NCI-H748 (cell line): ENCODE measurements at regions not wholly inside any gene's neighbourhood (a gene's known extent, or its start where the extent isn't known, plus 50 kb on each side); places are given as distances from the start of the nearest gene placed in this dataset.

Source experiments
- DNase-seq: peaks from one replicate; lab custom pipeline; 2025; ENCODE audit not compliant: unreplicated experiment; lab: John Stamatoyannopoulos, UW

DNA sequence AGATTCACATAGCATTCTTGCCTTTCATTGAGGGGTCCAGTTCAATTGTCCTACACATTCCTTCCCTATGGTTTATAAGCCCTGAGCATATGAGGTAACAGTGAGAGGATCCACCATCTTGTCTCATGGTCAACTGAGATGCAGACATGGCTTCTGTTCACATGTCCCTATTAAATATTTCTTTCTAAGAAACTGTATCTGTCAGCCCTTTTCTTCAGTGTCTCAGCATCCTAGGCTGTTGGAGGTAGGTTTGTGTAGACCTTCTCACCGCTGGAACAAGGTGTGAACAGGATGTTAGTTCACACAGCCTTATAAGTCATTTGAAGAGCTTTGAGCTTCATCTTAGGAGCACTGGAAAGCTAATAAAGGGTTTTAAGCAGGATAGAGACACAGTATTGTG, 110.3 kb upstream of the EDNRB start:
- no peak for DNase-seq

GRCh38 chr13:78024996-78025395, 106.4 kb upstream of the EDNRB start:
- no peak for DNase-seq

DNA sequence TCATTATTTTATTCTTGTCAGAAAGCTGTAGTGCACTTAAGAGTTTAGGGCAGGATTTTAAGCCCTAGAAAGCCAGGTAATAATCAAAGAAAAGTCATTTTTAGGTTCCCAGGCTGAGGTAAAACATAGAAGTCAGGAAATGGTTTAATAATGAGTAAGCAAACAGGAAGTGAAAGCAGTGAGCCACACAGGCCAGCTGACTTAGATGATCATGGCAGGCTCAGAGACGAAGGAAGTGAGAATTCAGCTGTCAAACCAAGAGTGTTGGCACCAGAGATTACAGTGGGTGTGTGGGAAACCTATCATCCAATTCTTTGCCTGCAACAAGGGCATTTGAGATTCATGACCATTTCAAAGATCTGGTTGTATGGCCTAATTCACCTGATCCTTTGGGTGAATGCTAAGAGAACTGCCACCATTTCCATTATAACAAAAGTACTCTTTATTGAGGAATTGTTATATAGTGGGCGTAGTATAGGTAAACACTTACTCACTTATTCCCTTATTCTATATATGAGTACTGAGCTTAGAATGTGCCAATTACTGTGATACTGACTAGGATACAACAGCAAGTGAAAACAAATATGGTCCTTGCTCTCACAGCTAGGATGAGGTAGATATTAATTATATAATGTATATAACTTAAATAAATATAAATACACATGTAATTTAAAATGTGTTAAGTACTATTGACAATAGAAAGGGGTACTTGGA, 103.7 kb upstream of the EDNRB start:
- DNase-seq: peak; percentile 69

DNA sequence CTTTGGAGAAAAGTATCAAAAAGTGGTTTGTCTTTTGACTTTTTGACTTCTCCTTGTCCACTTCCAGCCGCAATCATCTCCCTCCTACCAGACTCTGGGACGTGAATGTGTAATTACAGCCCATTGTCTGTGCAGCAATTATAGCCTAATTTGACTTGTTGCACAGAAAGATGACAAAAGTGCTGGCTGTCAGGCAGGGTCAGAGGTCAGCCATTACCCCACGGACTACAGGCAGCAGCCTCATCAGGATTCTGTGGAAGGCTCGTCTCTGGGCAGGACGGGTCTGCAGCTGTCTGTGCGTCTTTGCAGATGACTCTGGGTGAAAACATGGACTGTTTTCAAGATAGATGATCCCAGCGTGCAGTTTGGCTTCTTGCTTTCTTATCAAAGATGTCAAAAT, 102.2 kb upstream of the EDNRB start:
- peak; percentile 97 for DNase-seq

DNA sequence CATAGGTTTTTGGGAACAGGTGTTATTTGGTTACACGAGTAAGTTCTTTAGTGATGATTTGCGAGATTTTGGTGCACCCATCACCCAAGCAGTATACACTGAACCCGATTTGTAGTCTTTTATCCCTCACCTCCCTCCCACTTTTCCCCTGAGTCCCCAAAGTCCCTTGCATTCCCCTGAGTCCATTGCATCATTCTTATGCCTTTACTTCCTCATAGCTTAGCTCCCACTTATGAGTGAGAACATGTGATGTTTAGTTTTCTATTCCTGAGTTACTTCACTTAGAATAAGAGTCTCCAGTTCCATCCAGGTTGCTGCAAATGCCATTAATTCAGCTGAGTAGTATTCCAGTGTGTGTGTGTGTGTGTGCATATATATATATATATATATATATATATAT, 97.2 kb upstream of the EDNRB start:
- no peak for DNase-seq

- no peak for DNase-seq
These were observed 93.4 kb upstream of the EDNRB start for GRCh38 chr13:78012046-78012445.

DNA sequence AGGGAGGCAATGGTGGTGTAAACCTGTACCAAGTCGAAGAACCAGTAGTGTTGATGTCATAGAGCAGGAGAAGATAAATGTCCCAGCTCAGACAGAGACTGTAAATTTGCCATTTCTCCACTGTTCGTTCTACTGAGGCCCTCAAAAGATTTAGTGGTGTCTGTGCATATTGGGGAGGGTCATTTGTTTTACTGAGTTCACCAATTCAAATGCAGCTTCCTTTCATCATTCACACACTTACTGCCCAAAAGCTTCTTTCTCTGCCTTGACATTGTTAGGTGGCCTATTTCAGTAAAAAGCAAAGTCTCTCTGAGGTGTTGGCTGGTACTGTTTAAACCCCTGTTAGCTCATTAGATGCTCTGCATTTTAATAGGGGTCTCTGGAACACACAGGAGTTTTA, 86.2 kb upstream of the EDNRB start:
- DNase-seq: no peak

DNA sequence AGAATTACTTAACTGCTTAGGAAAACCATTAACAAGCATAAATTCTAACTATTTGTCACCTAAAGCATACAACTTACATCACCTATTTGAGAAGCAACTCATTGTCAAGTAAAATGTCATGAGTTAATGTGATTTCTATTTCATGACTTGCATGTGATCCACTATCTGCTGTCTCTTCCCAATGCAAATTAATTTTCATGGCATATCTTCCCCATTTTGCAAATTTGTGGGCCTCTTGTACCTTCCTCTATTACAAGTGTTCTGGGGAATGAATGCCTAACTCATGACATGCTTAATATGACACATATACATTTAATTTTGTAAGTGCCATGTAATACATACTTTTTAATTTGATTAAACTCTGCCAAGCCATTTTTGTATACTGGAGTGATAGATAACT, 81.1 kb upstream of the EDNRB start:
- no peak for DNase-seq

- DNase-seq: no peak
These were observed 75.5 kb upstream of the EDNRB start for GRCh38 chr13:77994166-77994565.

DNA sequence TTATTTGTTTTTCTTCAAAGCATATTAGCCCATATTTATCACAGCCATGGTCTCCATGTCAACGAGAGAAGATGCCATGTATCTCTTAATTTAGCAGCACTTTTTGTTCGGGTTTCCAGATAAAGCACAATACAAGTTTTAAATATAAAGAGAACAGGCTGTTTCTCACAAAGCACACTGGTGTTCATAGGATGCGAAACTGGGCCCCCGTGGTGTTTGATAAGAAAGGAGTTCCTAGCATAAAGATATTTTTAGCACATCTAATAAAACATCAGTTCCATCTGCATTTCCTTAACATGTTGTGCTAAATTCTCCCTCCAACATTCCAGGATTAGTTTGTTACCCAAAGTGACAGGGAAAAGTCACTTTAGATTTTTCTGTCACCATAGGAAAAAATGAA, 72.4 kb upstream of the EDNRB start:
- DNase-seq: no peak

DNA sequence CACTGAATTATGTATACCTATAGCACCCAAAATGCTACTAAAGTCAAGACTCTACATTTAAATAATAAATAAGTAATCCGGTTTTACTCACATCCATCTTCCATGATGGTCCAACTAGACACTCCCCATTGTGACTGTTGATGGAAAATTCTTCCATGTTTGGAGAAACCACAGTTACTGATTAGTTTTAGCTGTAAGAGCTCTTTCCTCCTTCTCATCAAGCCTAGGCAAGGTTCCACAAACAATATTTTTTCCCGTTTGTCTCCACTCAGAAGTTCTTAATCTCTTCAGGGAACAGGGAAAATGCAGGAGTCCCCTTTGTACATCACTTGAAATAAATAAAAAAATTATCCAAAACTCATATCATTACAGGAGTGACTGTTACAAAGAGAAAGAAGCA, 70.7 kb upstream of the EDNRB start:
- DNase-seq: no peak

DNA sequence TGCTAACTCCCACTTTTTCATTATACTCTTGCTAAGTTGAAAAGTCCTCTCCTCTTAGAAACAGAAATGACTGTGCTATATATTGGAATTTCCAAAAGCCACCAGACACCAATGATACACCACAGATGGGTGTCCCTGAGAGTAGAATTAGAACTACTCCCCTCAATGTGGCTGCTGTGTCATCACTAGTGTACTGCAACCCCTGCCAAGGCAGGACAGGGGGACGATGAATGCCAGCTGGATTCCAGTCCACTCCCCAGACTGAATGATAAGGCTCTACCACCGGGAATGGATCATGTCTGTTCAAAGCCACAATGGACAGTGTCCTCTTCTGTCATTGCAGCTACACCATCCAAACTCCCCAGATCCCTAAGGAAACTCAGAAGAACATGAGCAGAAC, 69.7 kb upstream of the EDNRB start:
- no peak for DNase-seq

DNA sequence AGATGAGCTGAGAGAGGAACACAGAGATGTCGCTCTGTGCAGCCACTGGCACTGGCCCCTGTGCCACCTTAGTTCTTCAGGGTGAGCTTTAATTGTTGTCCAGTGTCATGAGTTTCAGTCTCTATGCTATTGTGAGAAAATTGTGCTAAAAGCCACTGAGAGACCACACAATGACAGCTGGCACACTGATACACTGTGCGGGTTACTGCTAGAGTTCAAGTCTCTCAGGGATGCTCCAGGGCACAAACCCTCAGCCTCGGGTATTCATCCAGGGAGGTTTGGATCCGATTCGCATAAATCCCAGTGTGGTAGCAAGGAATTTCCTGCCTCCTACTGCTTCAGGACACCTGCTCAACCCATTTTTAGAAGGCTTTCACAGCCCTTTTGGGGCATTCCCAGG, 68.1 kb upstream of the EDNRB start:
- no peak for DNase-seq

GRCh38 chr13:77985866-77986636, 67.4 kb upstream of the EDNRB start:
- peak; percentile 27 for DNase-seq

GRCh38 chr13:77981281-77981881, 62.8 kb upstream of the EDNRB start:
- no peak for DNase-seq

DNA sequence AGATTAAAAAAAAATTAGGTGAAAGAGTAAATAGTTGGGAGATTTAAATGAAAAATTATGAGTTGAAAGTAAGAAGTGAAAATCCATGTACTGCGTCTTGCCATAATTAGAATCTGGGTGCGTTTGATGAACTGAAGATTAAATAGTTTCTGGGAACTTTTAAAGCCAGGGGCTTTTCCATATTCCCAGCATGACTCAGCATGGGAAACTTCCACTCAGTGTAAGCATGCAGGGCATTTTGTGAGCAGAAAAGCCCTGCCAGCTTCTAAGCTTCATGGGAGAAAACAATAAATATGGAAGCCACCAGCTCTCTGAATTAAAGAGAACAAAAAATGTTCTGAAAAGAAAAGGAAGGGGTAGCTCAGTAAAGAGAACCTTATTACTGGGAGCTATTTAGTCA, 62.0 kb upstream of the EDNRB start:
- no peak for DNase-seq

- no peak for DNase-seq
These were observed 61.2 kb upstream of the EDNRB start for GRCh38 chr13:77979721-77980385.

DNA sequence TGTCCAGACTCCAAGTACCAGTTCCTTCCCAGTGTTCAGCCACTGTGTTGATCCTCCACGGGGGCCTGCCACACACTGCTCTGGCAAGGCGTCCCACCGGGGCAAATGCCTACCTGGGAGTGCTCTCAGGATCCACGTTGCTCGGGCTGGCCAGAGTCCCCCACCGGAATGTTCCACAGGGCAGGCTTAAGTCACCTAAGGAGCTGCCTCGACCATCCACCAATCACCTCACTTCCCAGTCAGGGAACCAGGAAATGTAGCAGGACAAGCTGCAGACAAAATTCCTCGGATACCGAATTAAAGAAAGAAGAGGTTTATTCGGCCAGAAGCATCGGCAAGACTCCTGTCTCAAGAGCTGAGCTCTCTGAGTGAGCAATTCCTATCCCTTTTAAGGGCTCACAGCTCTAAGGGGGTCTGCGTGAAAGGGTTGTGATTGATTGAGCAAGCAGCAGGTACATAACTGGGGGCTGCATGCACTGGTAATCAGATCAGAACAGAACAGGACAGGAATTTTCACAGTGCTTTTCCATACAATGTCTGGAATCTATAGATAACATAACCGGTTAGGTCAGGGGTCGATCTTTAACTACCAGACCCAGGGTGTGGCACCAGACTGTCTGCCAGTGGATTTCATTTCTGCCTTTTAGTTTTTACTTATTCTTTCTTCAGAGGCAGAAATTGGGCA, 56.9 kb upstream of the EDNRB start:
- DNase-seq: no peak

DNA sequence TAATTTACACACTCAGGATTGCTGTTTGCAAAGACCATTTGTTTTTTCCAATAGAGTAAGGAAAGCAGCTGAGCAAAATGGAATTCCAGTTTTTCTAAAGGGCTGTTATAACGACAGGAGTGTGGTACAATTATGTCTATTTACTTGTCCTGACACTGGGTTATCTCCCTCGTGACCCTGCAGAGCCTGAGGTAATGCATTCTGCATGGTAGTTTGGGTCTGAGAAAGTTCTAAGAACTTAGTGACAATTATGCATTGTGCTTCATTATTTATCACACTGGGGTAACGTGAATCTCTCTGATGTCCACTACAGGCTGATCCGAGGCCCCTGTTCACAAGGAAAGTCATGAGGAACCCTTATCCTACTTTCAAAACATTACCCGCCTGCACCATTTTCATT, 50.7 kb upstream of the EDNRB start:
- no peak for DNase-seq
